ENCODE measurements at regions not wholly inside any gene's neighbourhood (a gene's known extent, or its start where the extent isn't known, plus 50 kb on each side); places are given as distances from the start of the nearest gene placed in this dataset.

- DNase-seq (ENCODE audit: low spot score) (no peak), ATAC-seq (ENCODE audit: low FRiP score) (no peak)
- TF ChIP-seq CTCF (IDR thresholded peaks at IDR 0.05), result no peak
Measured at GRCh38 chr22:27477171-27477570, 324.4 kb downstream of the MN1 start.

- DNase-seq (ENCODE audit: low spot score), result no peak
- TF ChIP-seq CTCF (IDR thresholded peaks at IDR 0.05), result no peak
- ATAC-seq (ENCODE audit: low FRiP score), result no peak
Measured at GRCh38 chr22:27480487-27480886, 321.1 kb downstream of the MN1 start.

- TF ChIP-seq CTCF (IDR thresholded peaks at IDR 0.05), result no peak
- DNase-seq (ENCODE audit: low spot score), result no peak
- ATAC-seq (ENCODE audit: low FRiP score), result no peak
Measured at GRCh38 chr22:27482402-27482801, 319.2 kb downstream of the MN1 start.

- DNase-seq (ENCODE audit: low spot score) (no peak), ATAC-seq (ENCODE audit: low FRiP score) (no peak)
- TF ChIP-seq CTCF (IDR thresholded peaks at IDR 0.05), result no peak
Measured at GRCh38 chr22:27483095-27483785, 318.3 kb downstream of the MN1 start.

GRCh38 chr22:27485842-27486241 lies 315.7 kb downstream of the MN1 start:
- ATAC-seq (ENCODE audit: low FRiP score), result no peak

GRCh38 chr22:27487600-27488452 lies 313.7 kb downstream of the MN1 start:
- DNase-seq (ENCODE audit: low spot score), result no peak
- no peak for ATAC-seq (ENCODE audit: low FRiP score)
- TF ChIP-seq CTCF (IDR thresholded peaks at IDR 0.05), result no peak

More at GRCh38 chr22:27485842-27486241, 315.7 kb downstream of the MN1 start:
- TF ChIP-seq CTCF (IDR thresholded peaks at IDR 0.05), result no peak
- DNase-seq (ENCODE audit: low spot score), result no peak
